CD4-positive, alpha-beta T cell treated with Interleukin-1 beta for 1 hour (primary cell): ENCODE measurements at regions not wholly inside any gene's neighbourhood (a gene's known extent, or its start where the extent isn't known, plus 50 kb on each side); places are given as distances from the start of the nearest gene placed in this dataset.
"Not testable (repeated sequence)": the region's sequence is repeated elsewhere in the genome, so short reads cannot be mapped to it uniquely, and the experiment has no call there.

ENCODE experiments used
- DNase-seq, 2 donors: peaks; one replicate each; pipeline ENCODE4 v3.0.0-alpha.2; 2020 to 2022

DNA sequence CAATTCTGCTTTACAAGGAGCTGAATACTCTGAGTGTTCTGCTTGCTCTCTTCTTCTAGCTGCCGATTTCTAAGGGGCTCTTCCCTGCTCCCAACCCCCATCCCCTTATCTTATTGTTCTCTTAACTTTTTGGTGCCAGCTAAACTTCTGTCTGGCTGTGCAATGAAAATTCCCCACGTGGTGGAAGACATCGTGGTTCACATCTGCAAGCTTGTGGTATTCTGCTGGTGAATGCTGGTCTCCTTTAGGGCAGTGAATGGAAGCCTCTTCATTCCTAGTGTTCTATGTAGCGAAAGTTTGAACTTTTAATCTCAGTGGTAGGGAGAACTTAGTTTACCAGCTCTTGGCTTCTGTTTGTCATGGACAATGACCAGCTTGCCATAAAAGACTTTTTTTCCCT, 406.0 kb upstream of the ZEB2 start:
- no peak for DNase-seq

DNA sequence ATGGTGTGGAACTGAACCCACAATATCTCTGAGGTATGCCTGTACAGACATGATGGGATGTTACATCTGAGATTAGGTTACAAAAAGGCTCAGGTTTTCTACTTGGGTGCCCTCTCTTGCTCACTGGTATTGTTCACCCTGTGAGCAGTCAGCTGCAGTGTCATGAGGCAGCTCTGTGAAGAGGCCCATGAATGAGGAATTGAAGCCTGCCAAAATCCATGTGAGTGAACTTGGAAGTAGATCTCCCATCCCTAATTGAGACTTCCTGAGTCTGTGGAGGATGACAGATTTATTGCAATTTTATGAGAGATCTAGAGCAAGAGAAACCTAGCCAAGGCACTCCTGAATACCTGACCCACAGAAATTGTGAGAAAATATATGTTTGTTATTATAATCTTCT, 404.9 kb upstream of the ZEB2 start:
- DNase-seq, result no peak

- DNase-seq, result no peak
Observed at GRCh38 chr2:144922519-144922918, 402.6 kb upstream of the ZEB2 start.

GRCh38 chr2:144920755-144921530, 401.0 kb upstream of the ZEB2 start:
- no peak for DNase-seq

DNA sequence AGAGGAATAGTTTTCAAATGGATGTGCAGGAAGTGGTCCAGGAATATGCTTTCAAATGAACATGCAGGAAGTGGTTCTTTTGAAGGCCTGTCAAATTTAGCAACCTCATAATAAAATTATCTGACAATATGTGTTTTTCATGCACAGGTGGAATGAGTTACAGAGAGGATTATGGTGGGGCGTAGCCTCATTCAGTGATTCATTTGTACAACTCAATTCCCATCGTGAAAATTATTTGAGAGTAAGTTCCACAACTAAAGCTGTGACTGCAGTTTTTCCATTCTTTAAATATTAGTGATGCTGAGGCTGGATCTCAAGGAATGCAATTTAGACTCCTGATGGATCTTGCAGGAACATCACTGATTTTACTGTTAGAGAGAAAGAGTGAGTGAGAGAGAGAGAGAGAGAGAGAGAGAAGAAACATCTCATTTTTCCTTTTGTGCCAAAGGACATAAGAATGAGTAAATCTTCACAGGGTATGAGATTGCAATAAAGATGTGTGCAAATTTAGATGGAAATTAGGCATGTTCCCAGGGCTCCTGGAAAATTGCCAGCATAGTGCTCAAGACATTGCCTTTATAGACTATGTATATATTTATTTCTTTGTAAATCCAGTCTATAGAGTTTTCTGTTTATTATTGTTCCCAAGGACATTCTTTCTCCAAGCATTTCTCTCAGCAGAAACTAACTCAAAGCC, 394.9 kb upstream of the ZEB2 start:
- no peak for DNase-seq

GRCh38 chr2:144914113-144914512, 394.2 kb upstream of the ZEB2 start:
- no peak for DNase-seq

DNA sequence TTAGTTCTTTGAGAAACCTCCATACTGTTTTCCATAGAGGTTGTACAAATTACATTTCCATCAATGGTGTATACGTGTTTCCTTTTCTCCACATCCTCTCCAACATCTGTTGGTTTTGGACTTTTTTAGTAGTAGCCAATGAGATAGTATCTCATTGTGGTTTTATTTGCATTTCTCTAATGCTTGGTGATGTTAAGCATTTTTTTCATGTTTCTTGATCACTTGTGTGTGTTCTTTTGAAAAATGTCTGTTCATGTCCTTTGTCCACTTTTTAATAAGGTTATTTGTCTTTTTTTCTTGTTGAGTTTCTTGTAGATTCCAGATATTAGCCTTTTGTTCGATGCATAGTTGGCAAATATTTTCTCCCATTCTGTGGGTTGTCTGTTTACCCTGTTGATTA, 392.3 kb upstream of the ZEB2 start:
- no peak for DNase-seq

- no peak for DNase-seq
Observed at GRCh38 chr2:144905956-144906355, 386.0 kb upstream of the ZEB2 start.

DNA sequence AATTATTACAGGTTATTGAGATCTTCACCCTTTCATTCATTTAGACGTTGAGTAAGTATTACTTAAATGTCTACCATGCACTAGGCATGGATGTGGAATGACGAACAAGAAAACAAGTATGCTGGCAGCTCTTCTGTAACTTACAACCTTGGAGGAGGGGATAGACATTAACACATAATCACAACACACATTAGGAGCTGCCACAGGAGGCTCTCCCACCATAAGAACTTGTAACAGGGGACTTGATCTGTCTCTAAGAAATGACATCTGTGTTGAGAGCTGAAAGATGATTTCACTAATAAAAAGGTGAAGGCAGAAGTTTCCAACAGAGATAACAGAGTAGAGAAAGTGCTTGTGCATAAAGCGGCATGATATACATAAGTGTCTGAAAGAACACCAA, 384.7 kb upstream of the ZEB2 start:
- no peak for DNase-seq

- DNase-seq, result not testable (repeated sequence)
Observed at GRCh38 chr2:144903045-144903444, 383.1 kb upstream of the ZEB2 start.

DNA sequence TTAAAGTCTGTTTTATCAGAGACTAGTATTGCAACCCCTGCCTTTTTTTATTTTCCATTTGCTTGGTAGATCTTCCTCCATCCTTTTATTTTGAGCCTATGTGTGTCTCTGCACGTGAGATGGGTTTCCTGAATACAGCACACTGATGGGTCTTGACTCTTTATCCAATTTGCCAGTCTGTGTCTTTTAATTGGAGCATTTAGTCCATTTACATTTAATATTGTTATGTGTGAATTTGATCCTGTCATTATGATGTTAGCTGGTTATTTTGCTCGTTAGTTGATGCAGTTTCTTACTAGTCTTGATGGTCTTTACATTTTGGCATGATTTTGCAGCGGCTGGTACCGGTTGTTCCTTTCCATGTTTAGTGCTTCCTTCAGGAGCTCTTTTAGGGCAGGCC, 381.5 kb upstream of the ZEB2 start:
- DNase-seq, result not testable (repeated sequence)

DNA sequence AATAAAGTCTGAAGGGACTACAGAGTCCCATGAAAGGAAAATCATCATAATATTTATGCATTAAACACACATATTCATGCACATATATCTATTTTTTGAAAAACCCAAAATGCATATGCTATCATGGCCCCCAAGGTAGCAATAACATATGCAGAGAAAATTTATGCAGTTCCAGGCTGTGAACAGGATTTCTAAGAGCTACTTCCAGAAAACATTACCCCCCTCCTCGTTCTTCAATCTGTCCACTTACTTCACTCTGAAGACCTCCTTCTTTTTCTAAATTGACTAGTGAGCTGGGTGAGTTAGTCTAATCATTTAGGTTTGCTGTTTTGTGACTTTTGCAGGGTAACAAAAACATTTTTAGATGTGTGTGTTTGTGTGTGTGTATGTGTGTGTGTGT, 376.4 kb upstream of the ZEB2 start:
- DNase-seq, result no peak

GRCh38 chr2:144894612-144895599, 375.0 kb upstream of the ZEB2 start:
- DNase-seq, result no peak

DNA sequence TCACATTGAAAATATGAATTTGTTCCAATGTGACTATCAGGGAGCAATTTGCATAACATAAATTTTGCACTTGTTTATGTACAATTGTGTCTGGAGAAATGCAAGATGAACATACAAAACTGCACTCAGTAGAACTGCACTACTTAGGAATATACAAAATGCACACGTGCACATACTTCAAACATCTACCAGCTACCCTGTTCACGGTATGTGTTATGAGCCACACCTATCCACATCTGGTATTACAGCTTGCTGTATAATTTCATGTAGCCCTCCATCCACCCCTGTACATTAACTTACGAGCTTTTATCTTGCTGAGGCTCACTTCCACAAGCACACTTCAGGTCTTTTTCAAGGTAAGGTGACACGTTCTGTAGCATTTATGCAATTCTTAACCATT, 373.5 kb upstream of the ZEB2 start:
- DNase-seq, result no peak

- DNase-seq, result peak in 1 of 2 donors; percentile 11
Observed at GRCh38 chr2:144890828-144891227, 370.9 kb upstream of the ZEB2 start.

DNA sequence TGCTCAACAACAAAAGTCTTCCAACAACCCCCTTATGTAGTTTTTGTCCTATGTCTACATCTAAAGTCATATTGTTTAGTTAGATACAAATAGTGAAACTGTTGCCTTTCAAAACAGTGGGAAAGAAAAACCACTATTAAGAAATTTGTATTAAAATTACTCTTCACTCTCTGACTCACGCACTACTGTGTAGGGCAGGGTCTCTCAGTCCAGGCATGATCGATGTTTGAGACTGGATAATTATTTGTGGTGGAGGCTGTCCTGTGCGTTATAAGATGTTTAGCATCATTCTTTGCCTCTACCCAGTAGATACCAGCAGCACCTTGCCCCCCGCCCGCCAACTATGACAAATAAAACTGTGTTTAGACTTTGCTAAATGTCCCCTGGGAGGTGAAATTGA, 369.4 kb upstream of the ZEB2 start:
- DNase-seq, result no peak

GRCh38 chr2:144886862-144887261, 366.9 kb upstream of the ZEB2 start:
- DNase-seq, result no peak

- no peak for DNase-seq
Observed at GRCh38 chr2:144877893-144878292, 358.0 kb upstream of the ZEB2 start.

DNA sequence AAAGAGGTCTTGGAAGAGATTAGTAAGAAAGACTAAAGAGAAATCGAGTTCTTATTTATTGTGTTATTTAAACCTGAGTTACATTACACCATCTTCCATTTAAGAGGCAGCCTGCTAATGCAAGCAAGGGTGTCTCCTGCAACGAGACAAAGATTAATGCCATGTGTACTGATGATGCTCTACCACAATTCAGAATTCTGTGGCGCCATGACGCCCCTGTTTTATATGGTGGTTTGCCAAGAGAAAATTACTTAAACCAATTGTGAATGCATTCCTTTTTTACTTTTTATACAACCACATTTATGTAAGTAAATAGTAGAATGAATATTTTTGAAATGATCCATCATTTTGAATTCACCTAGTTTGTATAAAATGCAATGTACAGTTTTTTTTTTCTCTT, 356.1 kb upstream of the ZEB2 start:
- no peak for DNase-seq

DNA sequence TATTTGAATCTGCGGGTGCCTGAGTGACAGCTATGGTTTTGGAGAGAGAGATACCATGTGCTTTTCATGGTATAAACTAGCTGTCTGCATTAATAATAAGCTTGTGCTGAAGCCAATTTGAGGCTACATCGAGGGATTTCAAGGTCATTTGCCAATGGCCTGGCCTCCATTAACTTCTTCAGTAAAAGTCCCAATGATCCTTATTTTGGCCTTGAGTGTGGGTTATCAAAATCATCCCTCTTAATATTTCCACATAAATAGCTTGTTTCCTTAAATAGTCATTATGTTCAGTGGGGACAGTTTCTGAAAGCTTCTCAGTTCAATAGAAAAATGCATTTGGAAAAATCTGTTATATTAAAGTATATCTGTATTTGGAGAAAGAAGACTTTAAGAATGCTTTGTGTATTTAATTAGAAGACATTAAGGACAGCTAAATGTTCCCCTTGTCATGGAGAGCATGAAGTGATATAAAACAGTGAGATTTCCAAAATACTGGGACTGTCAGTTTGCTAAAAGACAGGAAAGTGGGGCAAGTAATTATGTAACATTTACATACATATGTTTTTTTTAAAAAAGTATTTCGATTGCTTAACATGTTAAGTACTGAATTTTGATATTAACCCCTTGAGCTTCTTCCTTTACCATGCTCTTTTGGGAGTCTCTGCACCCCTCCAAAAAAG, 355.5 kb upstream of the ZEB2 start:
- DNase-seq, result no peak

DNA sequence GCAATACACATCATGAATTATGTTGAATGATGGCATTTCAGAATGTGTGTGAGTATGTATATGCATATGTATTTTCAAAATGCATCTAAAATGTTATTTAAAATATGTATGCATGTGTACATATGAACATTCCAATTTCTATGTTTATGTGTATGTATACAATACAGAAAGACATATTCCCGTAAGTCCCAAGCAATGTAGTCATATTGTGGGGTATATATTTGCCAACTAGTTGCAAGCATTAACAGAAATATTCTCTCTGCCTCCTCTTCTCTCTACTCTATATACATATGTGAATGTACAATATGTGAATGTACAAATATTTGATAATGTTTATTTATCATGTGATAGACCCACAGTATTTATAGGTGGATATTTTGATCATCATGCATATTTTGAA, 345.8 kb upstream of the ZEB2 start:
- no peak for DNase-seq

DNA sequence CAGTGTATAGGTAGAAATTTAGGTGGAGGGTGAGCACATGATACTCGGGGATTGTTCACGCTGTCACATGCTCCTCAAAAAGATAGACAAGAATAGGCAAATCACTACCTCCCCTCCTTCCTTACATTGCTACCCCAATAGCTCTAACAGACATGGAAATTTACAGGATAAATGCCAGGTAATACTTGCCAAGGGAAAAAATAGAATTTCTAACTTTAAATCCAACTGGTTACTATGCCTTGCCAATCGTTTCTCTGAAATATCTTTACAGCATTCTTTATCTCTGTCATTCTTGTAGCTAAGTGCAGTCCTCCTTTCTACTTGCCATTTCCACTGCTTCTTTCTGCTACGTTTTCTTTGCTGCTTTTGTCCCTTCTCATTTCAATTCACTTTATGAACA, 339.8 kb upstream of the ZEB2 start:
- DNase-seq, result no peak

DNA sequence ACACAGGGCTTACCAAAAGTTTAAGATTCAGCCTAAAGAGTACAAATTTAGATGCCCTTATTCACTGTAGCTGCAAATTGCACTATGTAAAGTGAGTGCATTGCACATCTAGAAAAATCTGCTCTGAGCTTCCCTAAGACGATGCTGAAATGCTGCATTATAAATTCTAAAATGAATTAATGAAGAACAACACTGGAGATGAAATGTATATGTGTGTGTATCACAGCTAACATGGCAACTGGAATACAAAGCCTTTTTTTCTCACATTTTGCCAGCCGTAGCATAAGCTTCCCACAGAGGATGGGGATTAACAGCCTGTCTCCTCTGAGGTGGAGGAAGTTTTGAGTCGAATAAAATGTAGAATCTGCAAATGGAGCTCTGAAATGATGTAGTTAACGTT, 338.3 kb upstream of the ZEB2 start:
- no peak for DNase-seq
